Gastrocnemius medialis (tissue), 4 donors: ENCODE measurements at regions not wholly inside any gene's neighbourhood (a gene's known extent, or its start where the extent isn't known, plus 50 kb on each side); places are given as distances from the start of the nearest gene placed in this dataset.

Experiments
- CTCF ChIP-seq, 5 experiments: fragments of 450-650 bp in 3 of 5; fragments of 200-600 bp in 2 of 5; sonication (generic) in 2 of 5; IDR thresholded peaks in 4 of 5; conservative IDR thresholded peaks in 1 of 5; 1 replicate in 4 of 5; 2 replicates in 1 of 5; pipeline ENCODE4 v1.5.1; 2016 to 2019; ENCODE audit warnings: antibody characterized with exemption in 5 of 5, mild to moderate bottlenecking in 3 of 5, moderate library complexity in 3 of 5
- POLR2A ChIP-seq, 2 donors: fragments of 450-650 bp; IDR thresholded peaks; one replicate each; pipeline ENCODE4 v1.6.1; 2017; ENCODE audit warnings: antibody characterized with exemption in 2 of 2, mild to moderate bottlenecking in 2 of 2, moderate library complexity in 2 of 2

- no peak for TF ChIP-seq POLR2A (IDR thresholded peaks at IDR 0.05)
- no peak for TF ChIP-seq CTCF (IDR thresholded peaks at IDR 0.05 in 4 of 5, conservative IDR thresholded peaks at IDR 0.05 in 1 of 5)
These were observed 261.5 kb downstream of the CYRIA start for GRCh38 chr2:16404146-16404545.
